ENCODE measurements at regions not wholly inside any gene's neighbourhood (a gene's known extent, or its start where the extent isn't known, plus 50 kb on each side); places are given as distances from the start of the nearest gene placed in this dataset.

DNA sequence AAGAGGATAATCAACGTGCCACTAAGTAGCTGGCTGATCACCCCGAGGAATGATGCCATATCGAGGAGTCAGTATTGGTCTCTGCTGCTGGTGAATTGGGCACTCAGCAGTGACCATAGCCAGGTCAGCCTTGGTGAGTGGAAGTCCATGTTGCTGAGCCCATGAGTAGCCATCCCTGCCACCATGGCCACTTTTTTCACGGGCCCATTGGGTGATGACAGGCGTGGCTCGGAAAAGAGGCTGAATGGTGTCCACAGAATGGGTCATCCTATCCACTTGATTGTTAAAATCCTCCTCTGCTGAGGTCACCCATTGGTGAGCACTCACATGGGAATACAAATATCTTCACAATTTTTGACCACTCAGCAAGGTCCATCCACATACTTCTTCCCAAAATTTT, 114.4 kb downstream of the UBE2NL start:
- ChIA-PET POLR2A (no interaction called here), CTCF (ENCODE audit: low intra/inter-chr PET ratio) (no interaction called here)
- DNase-seq (ENCODE audit: extremely low read depth in 1 of 4, low spot score in 3 of 4) (no peak), ATAC-seq (no peak), FAIRE-seq (no peak)
- Histone ChIP-seq H3K9me1 (ENCODE audit: control insufficient read depth, insufficient read depth, low read length) (no peaks in the 10 kb centered on the region), H3K27me3 (ENCODE audit: control insufficient read depth in 2 of 2, insufficient read depth in 2 of 2, low read length in 2 of 2) (no peaks in the 10 kb centered on the region), H3K4me3 (no peak overlapping the region), H3K79me2 (ENCODE audit: control insufficient read depth, insufficient read depth, low read length) (no peaks in the 10 kb centered on the region), H3K4me1 (replicated peaks in 1 of 2; ENCODE audit: control insufficient read depth in 2 of 2, insufficient read depth in 2 of 2, low read length in 2 of 2) (no peaks in the 10 kb centered on the region), H3K27ac (ENCODE audit: extremely low read depth, low read depth, low read length) (no peak overlapping the region), H3K9ac (ENCODE audit: insufficient read depth in 1 of 2, low read depth in 2 of 2, low read length in 2 of 2) (no peak overlapping the region), H3K4me2 (ENCODE audit: insufficient read depth, low read length) (no peak overlapping the region), H3K36me3 (ENCODE audit: control insufficient read depth, insufficient read depth, low read length) (no peaks in the 10 kb centered on the region), H3K9me3 (replicated peaks; ENCODE audit: control insufficient read depth, insufficient read depth, low read depth, low read length) (no peaks in the 10 kb centered on the region), H2AFZ (ENCODE audit: low read depth, low read length) (no peak overlapping the region), H4K20me1 (replicated peaks; ENCODE audit: control insufficient read depth, insufficient read depth, low read length) (no peaks in the 10 kb centered on the region)
- BruUV-seq (replicated peaks): no TSS peak
- intact Hi-C loops (cut with micrococcal nuclease): no loop called here
- in situ Hi-C loops (cut with MboI): no loop called here
- TF ChIP-seq, protein P1, sequence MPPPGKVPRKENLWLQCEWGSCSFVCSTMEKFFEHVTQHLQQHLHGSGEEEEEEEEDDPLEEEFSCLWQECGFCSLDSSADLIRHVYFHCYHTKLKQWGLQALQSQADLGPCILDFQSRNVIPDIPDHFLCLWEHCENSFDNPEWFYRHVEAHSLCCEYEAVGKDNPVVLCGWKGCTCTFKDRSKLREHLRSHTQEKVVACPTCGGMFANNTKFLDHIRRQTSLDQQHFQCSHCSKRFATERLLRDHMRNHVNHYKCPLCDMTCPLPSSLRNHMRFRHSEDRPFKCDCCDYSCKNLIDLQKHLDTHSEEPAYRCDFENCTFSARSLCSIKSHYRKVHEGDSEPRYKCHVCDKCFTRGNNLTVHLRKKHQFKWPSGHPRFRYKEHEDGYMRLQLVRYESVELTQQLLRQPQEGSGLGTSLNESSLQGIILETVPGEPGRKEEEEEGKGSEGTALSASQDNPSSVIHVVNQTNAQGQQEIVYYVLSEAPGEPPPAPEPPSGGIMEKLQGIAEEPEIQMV (tag; conservative IDR thresholded peaks at IDR 0.05; ENCODE audit: low read depth): no peak
- TF ChIP-seq ZNF212 (CRISPR knock-in tag; IDR thresholded peaks at IDR 0.05) (no peak), GTF2E2 (tag; IDR thresholded peaks at IDR 0.05) (no peak), SMARCB1 (IDR thresholded peaks at IDR 0.05; ENCODE audit: insufficient read length, low read depth) (no peak), POLR2H (tag; IDR thresholded peaks at IDR 0.05; ENCODE audit: low read depth) (no peak), ZNF431 (CRISPR knock-in tag; IDR thresholded peaks at IDR 0.05) (no peak)
- TF ChIP-seq, protein P2, sequence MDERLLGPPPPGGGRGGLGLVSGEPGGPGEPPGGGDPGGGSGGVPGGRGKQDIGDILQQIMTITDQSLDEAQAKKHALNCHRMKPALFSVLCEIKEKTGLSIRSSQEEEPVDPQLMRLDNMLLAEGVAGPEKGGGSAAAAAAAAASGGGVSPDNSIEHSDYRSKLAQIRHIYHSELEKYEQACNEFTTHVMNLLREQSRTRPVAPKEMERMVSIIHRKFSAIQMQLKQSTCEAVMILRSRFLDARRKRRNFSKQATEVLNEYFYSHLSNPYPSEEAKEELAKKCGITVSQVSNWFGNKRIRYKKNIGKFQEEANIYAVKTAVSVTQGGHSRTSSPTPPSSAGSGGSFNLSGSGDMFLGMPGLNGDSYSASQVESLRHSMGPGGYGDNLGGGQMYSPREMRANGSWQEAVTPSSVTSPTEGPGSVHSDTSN (CRISPR knock-in tag; IDR thresholded peaks at IDR 0.05; ENCODE audit: low read depth): no peak
- TF ChIP-seq, protein P2 (tag; conservative IDR thresholded peaks at IDR 0.05; ENCODE audit: low read depth): no peak
- WGBS (ENCODE audit: insufficient coverage, low coverage, missing lambda C conversion rate): 0% methylated on average over 6 of the region's 6 CpGs
